Astrocyte (in vitro differentiated cells and primary cell): ENCODE measurements at regions not wholly inside any gene's neighbourhood (a gene's known extent, or its start where the extent isn't known, plus 50 kb on each side); places are given as distances from the start of the nearest gene placed in this dataset.

Source experiments
- DNase-seq: peaks from one replicate; pipeline ENCODE4 v3.0.0-alpha.2; 2010; ENCODE audit warnings: low read depth
- FAIRE-seq: peaks from 2 replicates; lab custom pipeline; 2011; peaks lifted over from hg19 to GRCh38; lab: Jason Lieb, UNC
- H2AFZ ChIP-seq: 2 replicates; pipeline ENCODE4 v1.6.0; 2012; ENCODE audit warnings: low read depth, low read length, inconsistent platforms
- H3K27ac ChIP-seq: 2 replicates; pipeline ENCODE4 v1.5.1; 2011; ENCODE audit warnings: low read depth, low read length, inconsistent platforms
- H3K27me3 ChIP-seq: 2 replicates; pipeline ENCODE4 v1.6.0; 2011; ENCODE audit warnings: low read length, inconsistent platforms; ENCODE audit not compliant: insufficient read depth
- H3K36me3 ChIP-seq: 2 replicates; pipeline ENCODE4 v1.5.1; 2011; ENCODE audit warnings: low read length, inconsistent platforms; ENCODE audit not compliant: insufficient read depth
- H3K4me1 ChIP-seq: 2 replicates; pipeline ENCODE4 v1.5.1; 2011; ENCODE audit warnings: low read length, inconsistent platforms; ENCODE audit not compliant: insufficient read depth
- H3K4me2 ChIP-seq: 2 replicates; pipeline ENCODE4 v1.6.0; 2012; ENCODE audit warnings: low read length, inconsistent platforms
- H3K4me3 ChIP-seq: 2 replicates; pipeline ENCODE4 v1.5.1; 2011; ENCODE audit warnings: low read depth, mild to moderate bottlenecking, low read length, inconsistent platforms; ENCODE audit not compliant: insufficient read depth
- H3K79me2 ChIP-seq: 2 replicates; pipeline ENCODE4 v1.6.0; 2012; ENCODE audit warnings: mild to moderate bottlenecking, low read length, inconsistent platforms; ENCODE audit not compliant: insufficient read depth
- H3K9ac ChIP-seq: 2 replicates; pipeline ENCODE4 v1.6.0; 2012; ENCODE audit warnings: mild to moderate bottlenecking, low read length, inconsistent platforms
- H3K9me3 ChIP-seq: 2 replicates; pipeline ENCODE4 v1.5.1; 2012; ENCODE audit warnings: low read depth, mild to moderate bottlenecking, low read length, inconsistent platforms; ENCODE audit not compliant: insufficient read depth
- H4K20me1 ChIP-seq: 2 replicates; pipeline ENCODE4 v1.6.0; 2012; ENCODE audit warnings: low read length, inconsistent platforms; ENCODE audit not compliant: insufficient read depth
- H3K27ac Mint-ChIP-seq: one replicate; pipeline ENCODE4 v1.8.0; 2021; ENCODE audit warnings: mild to moderate bottlenecking, mixed read lengths; ENCODE audit not compliant: unreplicated experiment
- H3K27me3 Mint-ChIP-seq: one replicate; pipeline ENCODE4 v1.8.0; 2021; ENCODE audit warnings: low read depth, mixed read lengths; ENCODE audit not compliant: unreplicated experiment
- H3K36me3 Mint-ChIP-seq: one replicate; pipeline ENCODE4 v1.8.0; 2021; ENCODE audit warnings: low read depth, mixed read lengths; ENCODE audit not compliant: unreplicated experiment
- H3K4me1 Mint-ChIP-seq: one replicate; pipeline ENCODE4 v1.8.0; 2021; ENCODE audit warnings: low read depth, mixed read lengths; ENCODE audit not compliant: unreplicated experiment
- H3K4me3 Mint-ChIP-seq: one replicate; pipeline ENCODE4 v1.8.0; 2021; ENCODE audit warnings: mild to moderate bottlenecking, moderate library complexity, mixed read lengths; ENCODE audit not compliant: unreplicated experiment
- H3K9me3 Mint-ChIP-seq: one replicate; pipeline ENCODE4 v1.8.0; 2021; ENCODE audit warnings: mild to moderate bottlenecking, mixed read lengths; ENCODE audit not compliant: unreplicated experiment
- CTCF ChIP-seq: IDR thresholded peaks from 2 replicates; pipeline ENCODE4 v1.5.1; 2011; ENCODE audit warnings: low read depth, mild to moderate bottlenecking, inconsistent platforms, low read length, moderate library complexity; ENCODE audit not compliant: insufficient read depth
- EZH2 ChIP-seq: IDR thresholded peaks from 2 replicates; pipeline ENCODE4 v1.6.1; 2012; ENCODE audit warnings: mild to moderate bottlenecking, low read length, inconsistent platforms; ENCODE audit not compliant: insufficient read depth

DNA sequence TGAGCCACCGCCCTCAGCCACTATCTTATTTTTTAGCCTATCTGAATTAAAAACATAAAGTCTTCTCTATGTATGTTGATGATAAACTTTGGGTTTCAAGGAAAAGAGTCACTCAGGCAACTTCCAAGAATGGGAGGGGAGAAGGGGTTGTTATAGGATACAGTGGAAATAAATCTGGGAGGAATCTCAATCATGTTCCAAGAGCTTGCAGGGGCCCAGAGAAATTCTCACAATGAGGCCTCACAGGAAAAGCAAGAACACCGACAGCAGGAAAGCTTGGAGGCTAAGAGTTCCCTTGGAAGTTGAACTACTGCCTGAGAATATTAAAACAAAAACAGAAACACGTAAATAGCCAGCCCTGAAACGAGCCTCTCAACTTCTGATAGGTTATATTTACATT lies 384.6 kb upstream of the IGFBP7 start:
- H3K9me3 Mint-ChIP-seq = peaks cover 2% of the 10 kb centered on the region
- no peaks in the 10 kb centered on the region for H4K20me1 ChIP-seq
- H3K36me3 ChIP-seq = no peaks in the 10 kb centered on the region
- DNase-seq = no peak
- no peak overlapping the region for H2AFZ ChIP-seq
- H3K4me3 ChIP-seq = no peak overlapping the region
- no peak for FAIRE-seq
- H3K9me3 ChIP-seq = no peaks in the 10 kb centered on the region
- TF ChIP-seq EZH2 = no peak
- no peak for TF ChIP-seq CTCF
- H3K9ac ChIP-seq = no peak overlapping the region
- H3K27me3 ChIP-seq = no peaks in the 10 kb centered on the region
- H3K27me3 Mint-ChIP-seq = no peaks in the 10 kb centered on the region
- no peak overlapping the region for H3K4me3 Mint-ChIP-seq
- no peak overlapping the region for H3K27ac Mint-ChIP-seq
- no peaks in the 10 kb centered on the region for H3K36me3 Mint-ChIP-seq
- H3K4me1 Mint-ChIP-seq = peaks cover 2% of the 10 kb centered on the region
- H3K79me2 ChIP-seq = no peaks in the 10 kb centered on the region
- H3K27ac ChIP-seq = no peak overlapping the region
- H3K4me2 ChIP-seq = no peak overlapping the region
- peaks cover 5% of the 10 kb centered on the region for H3K4me1 ChIP-seq

DNA sequence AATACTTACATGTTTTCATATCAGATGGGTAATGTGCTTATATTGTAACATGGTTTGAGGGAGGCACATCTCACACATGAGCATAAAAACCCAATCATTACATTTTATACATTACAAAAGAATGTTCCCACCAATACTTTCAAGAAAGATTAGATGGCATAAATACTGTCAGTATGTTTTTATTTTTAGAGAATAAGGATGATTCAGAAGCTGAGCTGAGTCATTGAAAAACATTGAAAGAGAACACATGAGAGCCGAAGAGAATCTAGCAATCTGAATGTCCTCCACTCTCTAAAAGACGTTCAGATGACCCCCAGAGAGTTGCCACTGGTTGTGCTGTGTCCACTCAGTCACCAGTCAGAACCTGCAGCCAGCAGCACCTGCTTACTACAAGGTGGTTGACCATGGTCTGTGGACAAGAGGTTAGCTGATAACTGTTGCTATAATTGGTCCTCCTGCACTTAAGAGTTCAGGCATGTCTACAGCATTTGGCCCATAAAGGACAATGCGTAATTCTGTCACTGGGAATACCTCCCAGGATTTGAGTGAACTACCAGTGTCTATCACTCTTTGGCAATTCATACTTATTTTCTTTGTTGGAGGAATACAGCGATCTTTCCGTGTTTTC lies 382.2 kb upstream of the IGFBP7 start:
- Histone ChIP-seq H4K20me1 (no peaks in the 10 kb centered on the region), H3K4me2 (no peak overlapping the region), H3K9ac (no peak overlapping the region), H3K27ac (no peak overlapping the region), H3K79me2 (no peaks in the 10 kb centered on the region), H3K4me1 (peaks cover 5% of the 10 kb centered on the region), H2AFZ (peak overlapping the region; percentile 31), H3K36me3 (no peaks in the 10 kb centered on the region), H3K27me3 (peaks cover 2% of the 10 kb centered on the region), H3K9me3 (no peaks in the 10 kb centered on the region), H3K4me3 (no peak overlapping the region)
- Mint-ChIP-seq H3K4me3 (no peak overlapping the region), H3K9me3 (no peaks in the 10 kb centered on the region), H3K4me1 (no peaks in the 10 kb centered on the region), H3K27me3 (no peaks in the 10 kb centered on the region), H3K27ac (no peak overlapping the region), H3K36me3 (no peaks in the 10 kb centered on the region)
- no peak for TF ChIP-seq EZH2
- TF ChIP-seq CTCF = no peak
- FAIRE-seq (no peak), DNase-seq (no peak)

DNA sequence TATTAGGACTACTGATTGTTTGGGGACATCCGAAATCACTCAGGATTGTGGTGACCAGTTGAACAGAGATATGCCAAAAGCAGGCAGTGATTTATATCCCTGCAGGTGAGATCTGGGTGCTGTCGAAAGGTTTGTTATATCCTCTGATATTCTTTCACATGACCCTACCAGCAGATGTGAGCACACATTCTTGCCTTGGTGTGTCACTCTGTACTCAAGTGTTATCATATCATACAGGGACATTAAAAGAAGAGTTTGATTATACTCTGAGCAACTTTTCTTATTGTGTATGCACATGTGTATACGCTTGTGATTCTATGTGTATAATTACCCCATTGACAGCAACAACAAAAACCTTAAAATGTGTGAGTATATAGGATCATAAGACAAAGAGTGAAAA lies 381.2 kb upstream of the IGFBP7 start:
- no peak overlapping the region for H3K4me3 ChIP-seq
- FAIRE-seq = no peak
- H3K9me3 ChIP-seq = no peaks in the 10 kb centered on the region
- no peaks in the 10 kb centered on the region for H4K20me1 ChIP-seq
- H3K27me3 Mint-ChIP-seq = no peaks in the 10 kb centered on the region
- no peak overlapping the region for H2AFZ ChIP-seq
- no peak overlapping the region for H3K4me2 ChIP-seq
- H3K27ac ChIP-seq = no peak overlapping the region
- peaks cover 5% of the 10 kb centered on the region for H3K4me1 ChIP-seq
- no peaks in the 10 kb centered on the region for H3K9me3 Mint-ChIP-seq
- no peaks in the 10 kb centered on the region for H3K4me1 Mint-ChIP-seq
- H3K27me3 ChIP-seq = peaks cover 2% of the 10 kb centered on the region
- TF ChIP-seq CTCF (no peak), EZH2 (no peak)
- H3K79me2 ChIP-seq = no peaks in the 10 kb centered on the region
- H3K4me3 Mint-ChIP-seq = no peak overlapping the region
- H3K36me3 ChIP-seq = no peaks in the 10 kb centered on the region
- DNase-seq = no peak
- no peaks in the 10 kb centered on the region for H3K36me3 Mint-ChIP-seq
- no peak overlapping the region for H3K27ac Mint-ChIP-seq
- H3K9ac ChIP-seq = no peak overlapping the region
